ENCODE measurements at regions not wholly inside any gene's neighbourhood (a gene's known extent, or its start where the extent isn't known, plus 50 kb on each side); places are given as distances from the start of the nearest gene placed in this dataset.

- no peak for DNase-seq (ENCODE audit: low read depth)
Observed at GRCh38 chr16:88330971-88331890, 51.5 kb upstream of the ZNF469 start.

GRCh38 chr16:88331989-88332920, 50.5 kb upstream of the ZNF469 start:
- DNase-seq (ENCODE audit: low read depth) = peak; percentile 98

- DNase-seq (ENCODE audit: low read depth) = peak; percentile 44
Observed at GRCh38 chr16:88332921-88333825, 49.6 kb upstream of the ZNF469 start.

All from HT1080 (cell line).